MCF 10A (cell line): ENCODE measurements at regions not wholly inside any gene's neighbourhood (a gene's known extent, or its start where the extent isn't known, plus 50 kb on each side); places are given as distances from the start of the nearest gene placed in this dataset.
A peak's percentile ranks its signal among the peaks of the same experiment; 100 is the strongest.

Source experiments
- BruUV-seq: library from RNA; stranded (reverse); fragments of 400-500 nt; replicated peaks from 2 replicates; lab custom pipeline; 2021; lab: Mats Ljungman, UMichigan
- CTCF ChIA-PET: fragments of 300-600 bp; sonication (Branson Sonifier 250); formaldehyde crosslinking; extraction: SDS; loops from one replicate; lab custom pipeline; 2021; ENCODE audit warnings: antibody characterized with exemption, inconsistent platforms; lab: Yijun Ruan, JAX
- POLR2A ChIA-PET: fragments of 300-600, 350-650 bp; sonication (Branson Sonifier 250); formaldehyde crosslinking; extraction: SDS; loops from one replicate; lab custom pipeline; 2020; ENCODE audit warnings: antibody characterized with exemption, inconsistent platforms; lab: Yijun Ruan, JAX
- DNase-seq: peaks from one replicate; pipeline ENCODE4 v3.0.0-alpha.2; 2018; ENCODE audit not compliant: unreplicated experiment
- H3K27ac Mint-ChIP-seq: one replicate; pipeline ENCODE4 v1.8.0; 2022; ENCODE audit warnings: mild to moderate bottlenecking, low read depth, mixed read lengths; ENCODE audit not compliant: unreplicated experiment
- H3K27me3 Mint-ChIP-seq: one replicate; pipeline ENCODE4 v1.8.0; 2022; ENCODE audit warnings: mixed read lengths; ENCODE audit not compliant: insufficient read depth, unreplicated experiment
- H3K36me3 Mint-ChIP-seq: one replicate; pipeline ENCODE4 v1.8.0; 2022; ENCODE audit warnings: mild to moderate bottlenecking, moderate library complexity, mixed read lengths; ENCODE audit not compliant: insufficient read depth, unreplicated experiment
- H3K4me1 Mint-ChIP-seq: one replicate; pipeline ENCODE4 v1.8.0; 2022; ENCODE audit warnings: mixed read lengths; ENCODE audit not compliant: insufficient read depth, unreplicated experiment
- H3K4me3 Mint-ChIP-seq: one replicate; pipeline ENCODE4 v1.8.0; 2022; ENCODE audit warnings: mild to moderate bottlenecking, moderate library complexity, mixed read lengths; ENCODE audit not compliant: unreplicated experiment
- H3K9me3 Mint-ChIP-seq: one replicate; pipeline ENCODE4 v1.8.0; 2022; ENCODE audit warnings: mixed read lengths; ENCODE audit not compliant: unreplicated experiment
- CTCF ChIP-seq: fragments of 200-600 bp; IDR thresholded peaks from one replicate; pipeline ENCODE4 v1.8.0; 2022; ENCODE audit warnings: antibody characterized with exemption, mild to moderate bottlenecking; ENCODE audit not compliant: unreplicated experiment
- intact Hi-C: fragments of 100-400 bp; cut with micrococcal nuclease; formaldehyde crosslinking; loops from 2 replicates; pipeline ENCODE4 v1.14.1; 2022

GRCh38 chr11:91527380-91528030 is 697.1 kb upstream of the FAT3 start:
- H3K27me3 Mint-ChIP-seq = no peaks in the 10 kb centered on the region
- TF ChIP-seq CTCF = no peak
- DNase-seq = no peak
- H3K9me3 Mint-ChIP-seq = peaks cover 21% of the 10 kb centered on the region
- H3K36me3 Mint-ChIP-seq = no peaks in the 10 kb centered on the region
- ChIA-PET CTCF (interaction anchor here (0.7 kb wide), 1 partner anchor 13 kb away, joined by 3 read pairs; no protein-coding TSS in a partner anchor), POLR2A (no interaction called here)
- intact Hi-C loops = no loop called here
- no peak overlapping the region for H3K4me3 Mint-ChIP-seq
- H3K4me1 Mint-ChIP-seq = no peaks in the 10 kb centered on the region
- no TSS peak for BruUV-seq
- H3K27ac Mint-ChIP-seq = no peak overlapping the region

- TF ChIP-seq CTCF = no peak
Measured at GRCh38 chr11:91513734-91514133, 710.9 kb upstream of the FAT3 start.

GRCh38 chr11:91497847-91498246 is 726.8 kb upstream of the FAT3 start:
- Mint-ChIP-seq H3K36me3 (no peaks in the 10 kb centered on the region), H3K4me1 (no peaks in the 10 kb centered on the region), H3K27ac (no peak overlapping the region), H3K27me3 (no peaks in the 10 kb centered on the region), H3K4me3 (no peak overlapping the region), H3K9me3 (no peaks in the 10 kb centered on the region)
- BruUV-seq = no TSS peak
- POLR2A ChIA-PET = no interaction called here
- no peak for DNase-seq
- intact Hi-C loops = no loop called here
- CTCF ChIA-PET = no interaction called here
- TF ChIP-seq CTCF = no peak

More at GRCh38 chr11:91513734-91514133, 710.9 kb upstream of the FAT3 start:
- BruUV-seq = no TSS peak
- Mint-ChIP-seq H3K4me3 (no peak overlapping the region), H3K36me3 (no peaks in the 10 kb centered on the region), H3K9me3 (no peaks in the 10 kb centered on the region), H3K27ac (no peak overlapping the region), H3K27me3 (no peaks in the 10 kb centered on the region), H3K4me1 (no peaks in the 10 kb centered on the region)
- intact Hi-C loops = no loop called here
- DNase-seq = peak; percentile 8
- ChIA-PET POLR2A (no interaction called here), CTCF (interaction anchor here (0.6 to 0.9 kb wide), 3 partner anchors 14 to 995 kb away, joined by 3 to 5 read pairs (median 5); no protein-coding TSS in a partner anchor)

GRCh38 chr11:91495837-91496236 is 728.8 kb upstream of the FAT3 start:
- Mint-ChIP-seq H3K27me3 (no peaks in the 10 kb centered on the region), H3K27ac (no peak overlapping the region), H3K4me3 (no peak overlapping the region), H3K9me3 (no peaks in the 10 kb centered on the region), H3K36me3 (no peaks in the 10 kb centered on the region), H3K4me1 (no peaks in the 10 kb centered on the region)
- TF ChIP-seq CTCF = no peak
- BruUV-seq = no TSS peak
- ChIA-PET CTCF (interaction anchor here (0.5 to 2.2 kb wide), 10 partner anchors 13 to 1391 kb away, joined by 3 to 7 read pairs (median 4); no protein-coding TSS in a partner anchor), POLR2A (no interaction called here)
- intact Hi-C loops = no loop called here
- no peak for DNase-seq
